LNCaP clone FGC (cell line): ENCODE measurements at regions not wholly inside any gene's neighbourhood (a gene's known extent, or its start where the extent isn't known, plus 50 kb on each side); places are given as distances from the start of the nearest gene placed in this dataset.

Source experiments
- DNase-seq: peaks from one replicate; pipeline ENCODE4 v3.0.0-alpha.2; 2011; ENCODE audit warnings: low read depth
- H3K4me3 ChIP-seq: 2 replicates; pipeline ENCODE4 v1.5.1; 2011; ENCODE audit warnings: mild to moderate bottlenecking, low read depth, low read length, control low read depth
- TF ChIP-seq, protein P1 (sequence below): IDR thresholded peaks from 2 replicates; pipeline ENCODE4 v1.5.1; 2012; ENCODE audit warnings: mild to moderate bottlenecking; ENCODE audit not compliant: control insufficient read depth, insufficient read depth; ENCODE audit errors: extremely low read depth

DNA sequence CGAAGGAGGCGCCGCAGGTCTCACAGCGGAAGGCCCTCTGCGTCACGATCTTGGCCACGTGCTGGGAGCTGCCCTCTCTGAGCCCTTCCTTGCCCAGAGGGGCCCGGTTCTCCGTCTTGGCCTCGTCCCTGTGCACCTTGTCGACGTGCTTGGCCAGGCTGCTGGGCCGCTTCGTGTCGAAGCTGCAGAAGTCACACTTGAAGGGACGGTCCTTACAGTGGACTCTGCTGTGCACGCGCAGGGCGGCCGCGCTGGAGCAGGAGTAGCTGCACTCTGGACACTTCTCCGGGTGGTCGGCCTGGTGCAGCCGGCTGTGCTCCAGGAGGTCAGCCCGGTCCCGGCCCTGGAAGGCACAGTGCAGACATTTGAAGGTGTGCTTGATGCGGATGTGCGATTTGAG is 106.9 kb downstream of the ZFP64 start:
- H3K4me3 ChIP-seq = no peak overlapping the region
- TF ChIP-seq, protein P1, sequence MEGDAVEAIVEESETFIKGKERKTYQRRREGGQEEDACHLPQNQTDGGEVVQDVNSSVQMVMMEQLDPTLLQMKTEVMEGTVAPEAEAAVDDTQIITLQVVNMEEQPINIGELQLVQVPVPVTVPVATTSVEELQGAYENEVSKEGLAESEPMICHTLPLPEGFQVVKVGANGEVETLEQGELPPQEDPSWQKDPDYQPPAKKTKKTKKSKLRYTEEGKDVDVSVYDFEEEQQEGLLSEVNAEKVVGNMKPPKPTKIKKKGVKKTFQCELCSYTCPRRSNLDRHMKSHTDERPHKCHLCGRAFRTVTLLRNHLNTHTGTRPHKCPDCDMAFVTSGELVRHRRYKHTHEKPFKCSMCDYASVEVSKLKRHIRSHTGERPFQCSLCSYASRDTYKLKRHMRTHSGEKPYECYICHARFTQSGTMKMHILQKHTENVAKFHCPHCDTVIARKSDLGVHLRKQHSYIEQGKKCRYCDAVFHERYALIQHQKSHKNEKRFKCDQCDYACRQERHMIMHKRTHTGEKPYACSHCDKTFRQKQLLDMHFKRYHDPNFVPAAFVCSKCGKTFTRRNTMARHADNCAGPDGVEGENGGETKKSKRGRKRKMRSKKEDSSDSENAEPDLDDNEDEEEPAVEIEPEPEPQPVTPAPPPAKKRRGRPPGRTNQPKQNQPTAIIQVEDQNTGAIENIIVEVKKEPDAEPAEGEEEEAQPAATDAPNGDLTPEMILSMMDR = no peak
- no peak for DNase-seq

DNA sequence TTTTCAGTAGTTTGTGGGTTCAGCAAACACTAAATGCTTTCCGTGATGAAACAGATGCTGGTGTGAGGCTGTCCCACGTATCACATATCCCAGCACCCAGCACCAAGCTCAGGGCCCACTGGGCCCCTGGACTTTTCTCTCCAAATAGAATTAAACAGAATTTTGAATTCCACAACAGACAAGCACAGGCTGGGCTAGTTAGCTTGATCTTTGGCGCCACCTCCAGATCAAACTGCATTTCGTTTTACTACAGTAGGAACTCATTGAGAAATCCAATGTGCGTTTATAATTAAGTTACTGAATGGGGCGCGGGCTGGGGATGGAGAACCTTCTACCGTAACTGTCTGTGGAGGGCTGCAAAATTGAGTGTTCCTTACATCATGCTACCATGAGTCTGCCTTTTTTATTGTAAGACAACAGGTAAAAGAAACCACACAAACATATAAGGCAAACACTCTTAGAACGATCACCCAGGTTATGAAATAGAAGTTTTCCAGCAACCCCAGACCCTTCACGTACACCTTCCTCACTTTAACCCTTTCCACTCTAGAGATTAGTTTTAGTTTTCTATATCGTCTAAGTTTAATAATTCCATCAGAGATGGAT is 107.8 kb downstream of the ZFP64 start:
- H3K4me3 ChIP-seq = no peak overlapping the region
- TF ChIP-seq, protein P1 = peak; percentile 85
- peak; percentile 19 for DNase-seq

DNA sequence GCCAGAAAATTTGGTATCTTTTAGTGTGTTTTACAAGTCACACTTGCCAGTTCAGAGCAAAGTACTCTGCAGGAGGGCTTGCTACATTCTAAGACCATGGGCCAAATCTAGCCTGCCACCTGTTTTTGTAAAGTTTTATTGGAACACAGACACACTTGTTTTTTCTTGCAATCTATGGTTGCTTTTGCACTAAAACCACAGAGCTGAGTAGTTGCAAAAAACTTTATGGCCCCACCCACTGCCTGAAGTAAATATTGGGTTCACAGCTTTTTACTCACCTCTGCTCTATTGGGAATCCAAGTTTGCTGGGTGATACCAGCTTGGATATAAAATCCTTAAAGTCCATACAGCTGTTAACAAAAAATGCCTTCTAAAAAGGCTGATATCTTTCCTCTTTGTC is 109.0 kb downstream of the ZFP64 start:
- H3K4me3 ChIP-seq = no peak overlapping the region
- DNase-seq = no peak
- TF ChIP-seq, protein P1 = no peak

DNA sequence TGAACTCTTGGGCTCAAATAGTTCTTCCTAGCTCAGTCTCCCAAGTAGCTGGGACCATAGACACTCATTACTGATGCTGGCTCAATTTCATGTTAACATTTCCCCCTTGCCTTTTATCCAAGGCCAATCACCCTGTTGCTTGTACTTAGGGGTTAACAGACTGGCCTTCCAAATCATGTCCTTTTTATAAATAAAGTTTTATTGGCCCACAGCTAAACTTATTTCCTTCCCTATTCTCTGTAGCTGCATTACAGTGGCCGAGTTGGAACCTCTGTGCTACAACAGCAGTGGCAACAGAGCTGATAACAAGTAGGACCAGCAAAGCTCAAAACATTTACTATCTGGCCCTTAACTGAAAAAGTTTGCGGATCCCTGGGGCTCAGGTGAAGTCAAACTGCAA is 109.8 kb downstream of the ZFP64 start:
- no peak for DNase-seq
- TF ChIP-seq, protein P1 = no peak
- H3K4me3 ChIP-seq = no peak overlapping the region

DNA sequence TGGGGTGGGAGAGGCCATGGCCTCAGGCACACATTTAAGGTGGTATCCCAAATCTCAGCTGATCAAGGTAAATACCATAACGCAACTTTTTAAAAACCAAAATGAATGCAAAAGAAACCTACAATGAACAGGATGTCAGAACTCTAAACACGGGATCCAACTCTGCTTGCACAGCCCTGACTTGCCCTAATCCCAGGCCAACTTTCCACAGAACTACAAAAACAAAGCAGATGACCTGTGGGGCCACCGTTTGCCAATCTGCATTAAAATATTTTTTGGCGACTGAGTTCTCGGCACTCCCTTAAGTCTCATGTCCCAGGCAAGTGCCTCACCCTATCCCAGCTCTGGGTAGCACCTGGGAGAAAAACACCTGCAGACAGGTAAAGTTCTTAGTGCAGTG is 110.5 kb downstream of the ZFP64 start:
- DNase-seq = no peak
- TF ChIP-seq, protein P1 = no peak

DNA sequence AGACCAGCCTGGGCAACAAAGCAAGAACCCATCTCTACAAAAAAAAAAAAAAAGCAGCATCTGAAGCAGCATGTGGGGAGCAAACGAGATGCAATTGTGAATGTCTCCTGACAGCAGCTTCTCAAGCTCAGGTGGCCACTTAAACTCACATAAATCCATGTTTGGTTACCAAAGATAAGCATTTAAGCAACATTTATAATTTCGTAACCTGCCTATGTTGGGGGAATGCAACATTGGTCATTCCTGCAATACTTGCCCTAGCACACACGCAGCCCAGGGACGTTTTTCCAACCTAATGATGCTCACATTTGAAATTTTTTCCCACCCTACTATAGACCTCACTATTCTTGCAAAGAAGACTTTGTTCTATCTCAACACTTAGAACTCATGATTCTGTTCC is 113.3 kb downstream of the ZFP64 start:
- no peak for DNase-seq
- H3K4me3 ChIP-seq = no peak overlapping the region

More for the DNA sequence above, 110.5 kb downstream of the ZFP64 start:
- no peak overlapping the region for H3K4me3 ChIP-seq

More for the DNA sequence above, 113.3 kb downstream of the ZFP64 start:
- TF ChIP-seq, protein P1 = no peak
